ENCODE measurements at regions not wholly inside any gene's neighbourhood (a gene's known extent, or its start where the extent isn't known, plus 50 kb on each side); places are given as distances from the start of the nearest gene placed in this dataset.

DNA sequence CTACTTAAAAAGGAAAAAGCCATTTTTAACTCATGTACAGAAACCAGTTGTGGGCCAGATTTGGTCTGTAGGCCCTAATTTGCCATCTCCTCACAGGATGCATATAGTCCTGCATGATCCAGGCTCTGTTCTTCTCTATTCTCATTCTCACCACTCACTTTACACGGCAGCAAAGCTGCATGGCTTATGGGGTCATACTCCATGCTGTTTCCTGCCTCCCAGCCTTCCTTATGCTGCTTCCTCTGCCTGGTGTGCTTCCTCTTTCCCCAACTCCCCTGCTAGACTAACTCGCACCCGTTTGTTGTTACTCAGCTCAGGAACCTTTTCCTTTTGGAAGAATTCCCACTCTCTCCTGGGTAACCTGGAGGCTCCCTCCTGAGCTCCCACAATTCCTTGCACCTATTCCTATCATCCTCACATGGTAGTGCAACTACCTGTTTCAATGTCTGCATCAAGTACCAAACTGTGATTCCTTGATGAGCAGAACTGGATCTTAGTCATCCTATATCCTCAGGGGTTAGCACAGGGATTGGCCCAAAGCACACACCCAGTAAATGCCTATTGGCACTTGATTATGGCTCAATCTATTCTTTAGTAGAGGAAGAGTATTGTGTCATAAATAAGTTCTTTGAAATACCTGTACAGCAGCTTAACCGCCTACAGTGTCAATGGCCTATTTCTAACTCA is 172.1 kb upstream of the MITF start:
- no peak for DNase-seq

DNA sequence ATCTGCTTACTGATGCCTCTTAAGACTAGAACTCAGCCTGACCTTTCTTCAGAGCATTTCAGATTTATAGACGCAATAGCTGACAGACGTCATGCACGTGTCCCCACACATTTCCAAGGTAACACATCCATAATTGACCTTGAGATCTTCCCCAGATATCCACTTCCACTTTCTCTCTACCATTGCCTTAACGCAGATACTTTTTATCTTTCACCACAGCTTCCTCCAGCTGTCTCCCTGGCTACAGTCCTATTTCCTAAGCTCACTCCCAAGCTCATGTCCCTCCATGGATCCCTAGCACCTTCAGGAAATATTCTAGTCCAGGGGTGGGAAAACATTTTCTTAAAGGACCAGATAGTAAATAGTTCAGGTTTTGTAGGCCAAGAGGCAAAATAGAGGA is 173.0 kb upstream of the MITF start:
- DNase-seq = no peak

GRCh38 chr3:69565316-69565715 is 173.9 kb upstream of the MITF start:
- no peak for DNase-seq

- no peak for DNase-seq
These were observed 175.3 kb upstream of the MITF start for GRCh38 chr3:69563981-69564380.

GRCh38 chr3:69563151-69563550 is 176.1 kb upstream of the MITF start:
- DNase-seq = no peak

- DNase-seq = no peak
These were observed 176.1 kb upstream of the FRMD4B start for GRCh38 chr3:69562020-69562419.

GRCh38 chr3:69560818-69561217 is 174.9 kb upstream of the FRMD4B start:
- no peak for DNase-seq

DNA sequence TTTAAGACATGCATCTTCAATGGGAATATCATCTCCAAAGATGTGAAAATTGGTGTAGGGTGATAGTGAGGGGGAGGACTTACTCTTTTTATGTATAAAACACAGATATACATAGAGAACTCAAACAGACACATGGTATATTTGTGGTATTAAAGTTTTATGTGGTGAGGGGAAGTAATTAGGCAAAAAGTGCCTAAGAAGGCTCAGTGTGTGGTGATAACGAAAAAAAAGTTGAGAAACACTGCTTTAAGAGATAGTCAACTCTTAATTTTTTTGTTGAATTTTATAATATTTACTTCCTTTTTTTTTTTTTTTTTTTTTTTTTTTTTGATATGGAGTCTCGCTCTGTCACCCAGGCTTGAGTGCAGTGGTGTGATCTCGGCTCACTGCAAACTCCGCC is 174.2 kb upstream of the FRMD4B start:
- no peak for DNase-seq

DNA sequence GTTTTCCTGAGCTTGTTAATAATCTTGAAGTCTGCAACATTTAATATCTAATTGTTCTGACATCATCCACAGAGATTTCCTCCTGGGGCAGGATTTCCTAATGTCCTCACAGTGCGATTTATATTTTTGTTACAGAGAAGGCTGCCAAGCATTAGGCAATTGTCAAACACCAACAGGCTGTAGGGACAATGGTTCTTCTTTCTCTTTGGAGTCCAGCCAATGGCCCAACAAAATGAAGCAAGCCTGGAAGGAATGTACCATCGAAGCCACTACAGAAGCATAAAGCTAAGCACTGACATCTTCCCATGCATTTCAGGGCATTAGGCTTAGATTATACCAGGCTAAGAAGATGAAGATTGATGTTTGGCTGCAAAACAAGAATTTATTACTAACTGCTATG is 173.0 kb upstream of the FRMD4B start:
- DNase-seq = no peak

- DNase-seq = no peak
These were observed 168.7 kb upstream of the FRMD4B start for GRCh38 chr3:69554576-69554975.

- no peak for DNase-seq
These were observed 168.0 kb upstream of the FRMD4B start for GRCh38 chr3:69553888-69554287.

- no peak for DNase-seq
These were observed 161.6 kb upstream of the FRMD4B start for GRCh38 chr3:69547461-69547880.

GRCh38 chr3:69542805-69543429 is 157.0 kb upstream of the FRMD4B start:
- DNase-seq = no peak

GRCh38 chr3:69542089-69542804 is 156.4 kb upstream of the FRMD4B start:
- no peak for DNase-seq

DNA sequence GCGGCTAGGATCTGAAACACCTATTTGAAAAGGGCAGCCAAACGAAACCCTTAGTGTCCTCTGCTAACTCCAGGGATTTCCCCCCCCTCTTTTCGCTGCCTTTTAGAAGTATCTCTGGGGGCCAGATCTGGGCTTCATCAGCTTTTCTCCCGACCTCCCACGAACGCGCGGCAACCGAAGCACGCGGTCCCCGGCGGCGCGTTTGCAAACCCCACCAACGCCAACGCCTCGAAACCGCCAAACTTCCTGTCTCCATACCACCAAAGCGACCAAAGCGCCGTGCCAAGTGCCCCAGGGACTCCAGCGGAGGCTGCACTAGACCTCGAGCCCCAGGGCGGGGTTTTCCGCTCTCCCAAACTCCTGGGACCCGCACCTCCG is 155.8 kb upstream of the FRMD4B start:
- no peak for DNase-seq

- DNase-seq = no peak
These were observed 155.1 kb upstream of the FRMD4B start for GRCh38 chr3:69540706-69541581.

GRCh38 chr3:69539134-69539533 is 153.2 kb upstream of the FRMD4B start:
- no peak for DNase-seq

DNA sequence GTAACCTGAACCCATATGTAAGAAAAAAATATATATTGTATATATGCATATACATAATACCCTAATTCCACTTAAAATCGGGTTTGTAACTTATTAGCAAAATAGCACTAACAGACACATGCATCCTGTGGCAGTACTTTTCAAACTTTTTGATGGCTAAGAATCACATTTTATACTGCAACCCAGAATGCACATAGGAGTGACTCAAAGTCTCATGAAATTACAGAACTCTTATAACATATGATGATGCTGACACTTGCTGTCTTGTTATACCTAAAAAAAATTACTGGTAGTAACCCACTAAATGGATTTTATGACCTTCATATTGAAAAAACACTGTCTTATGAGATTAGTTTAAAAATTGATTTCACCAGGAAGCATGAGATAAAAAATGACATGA is 152.4 kb upstream of the FRMD4B start:
- no peak for DNase-seq

GRCh38 chr3:69536306-69537020 is 150.6 kb upstream of the FRMD4B start:
- DNase-seq = no peak

DNA sequence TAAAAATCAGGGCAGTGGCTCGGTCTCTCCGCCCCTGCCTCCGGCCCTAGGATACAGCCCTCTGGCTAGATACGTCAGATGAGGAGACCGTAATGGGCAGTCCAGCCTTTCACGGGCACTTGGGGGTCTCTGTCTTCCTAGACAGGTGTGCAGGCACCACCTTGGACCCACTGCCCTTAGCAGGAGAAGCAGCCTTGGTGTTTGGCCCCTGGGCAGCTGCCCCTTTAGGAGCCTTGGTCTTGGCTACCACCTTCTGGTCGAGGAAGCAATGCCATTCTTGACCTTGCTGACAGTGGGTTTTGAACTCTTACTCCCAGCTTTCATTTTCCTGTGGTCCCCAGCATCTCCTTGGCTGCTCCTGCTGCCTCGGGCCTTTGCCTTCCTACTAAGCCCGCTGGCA is 149.7 kb upstream of the FRMD4B start:
- no peak for DNase-seq

GRCh38 chr3:69532547-69533224 is 146.8 kb upstream of the FRMD4B start:
- no peak for DNase-seq
